ENCODE measurements at regions not wholly inside any gene's neighbourhood (a gene's known extent, or its start where the extent isn't known, plus 50 kb on each side); places are given as distances from the start of the nearest gene placed in this dataset.
A peak's percentile ranks its signal among the peaks of the same experiment; 100 is the strongest.
"Not testable (repeated sequence)": the region's sequence is repeated elsewhere in the genome, so short reads cannot be mapped to it uniquely, and the experiment has no call there.

DNA sequence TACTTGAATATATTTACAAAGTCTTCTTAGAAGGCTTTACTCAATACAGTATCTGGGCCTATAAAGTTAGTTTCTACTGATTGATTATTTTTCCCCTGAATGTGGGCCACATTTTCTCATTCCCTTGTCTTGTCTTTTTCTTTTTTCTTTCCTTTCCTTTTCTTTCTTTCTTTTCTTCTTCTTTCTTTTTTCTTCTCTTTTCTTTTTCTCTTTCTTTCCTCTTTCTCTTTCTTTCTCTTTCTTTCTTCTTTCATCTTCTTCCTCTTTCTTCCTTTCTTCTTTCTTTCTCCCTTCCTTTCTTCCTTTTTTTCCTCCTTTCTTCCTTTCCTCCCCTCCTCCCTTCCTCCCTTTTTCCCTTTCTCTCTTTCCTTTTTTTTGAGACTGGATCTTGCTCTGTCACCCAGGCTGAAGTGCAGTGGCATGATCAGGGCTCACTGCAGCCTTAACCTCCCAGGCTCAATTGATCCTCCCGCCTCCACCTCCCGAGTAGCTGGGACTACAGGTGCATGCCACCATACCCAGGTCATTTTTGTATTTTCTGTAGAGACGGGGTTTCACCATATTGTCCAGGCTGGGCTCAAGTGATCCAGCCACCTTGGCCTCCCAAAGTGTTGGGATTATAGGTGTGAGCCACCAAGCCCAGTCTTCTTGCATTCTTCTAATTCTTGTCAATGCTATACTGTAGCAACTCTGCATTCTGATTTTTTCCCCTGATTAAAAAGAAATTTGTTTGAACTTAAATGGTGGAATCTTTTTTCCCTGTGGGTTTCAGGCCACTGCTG is 133.1 kb upstream of the FBXO11 start:
- DNase-seq = no peak
- intact Hi-C loops (cut with DNase I) = no loop called here

DNA sequence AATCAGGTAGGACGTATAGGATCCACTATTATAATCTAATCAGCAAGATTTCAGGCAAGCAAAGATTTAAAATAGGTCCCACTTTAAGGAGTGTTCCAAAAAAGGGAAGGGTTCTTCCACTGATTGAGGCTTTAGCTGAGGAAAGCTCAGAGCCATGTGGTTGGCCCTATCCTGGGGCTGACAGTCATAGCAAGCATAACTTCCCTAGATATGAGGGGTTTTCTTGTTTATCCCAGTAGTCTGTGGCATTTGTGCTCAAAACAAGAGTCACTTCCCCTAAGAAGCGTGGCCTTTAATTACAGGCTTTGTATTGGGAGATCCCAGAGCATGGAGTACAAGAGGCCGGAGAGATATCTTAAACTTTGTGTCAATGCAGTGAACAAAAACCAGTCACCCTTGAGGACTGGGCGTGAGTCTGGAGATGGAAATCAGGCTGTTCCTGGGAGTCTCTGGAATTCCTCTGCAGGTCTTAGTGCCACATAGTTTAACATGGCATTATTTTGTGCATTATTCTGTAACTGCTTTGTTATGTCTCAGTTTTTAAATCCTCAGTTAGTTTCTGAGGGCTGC is 136.9 kb upstream of the FBXO11 start:
- intact Hi-C loops (cut with DNase I) = no loop called here
- DNase-seq = no peak

DNA sequence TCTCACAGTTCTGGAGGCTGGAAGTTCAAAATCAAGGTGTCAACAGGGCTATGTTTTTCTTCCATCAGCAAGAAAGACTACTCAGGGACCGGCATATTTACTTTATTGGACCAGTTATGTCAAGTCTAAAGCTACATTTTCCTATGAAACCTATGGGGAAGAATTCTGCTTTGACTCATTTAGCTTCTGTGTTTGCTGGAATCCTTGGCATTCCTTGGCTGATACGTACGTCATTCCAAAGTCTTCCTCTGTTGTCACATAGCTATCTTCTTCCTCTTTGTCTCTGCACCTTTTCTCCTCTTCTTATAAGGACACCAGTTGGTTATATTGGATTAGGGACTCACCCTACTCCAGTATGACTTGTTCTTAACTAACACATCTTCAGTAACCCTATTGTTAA is 137.4 kb upstream of the FBXO11 start:
- intact Hi-C loops (cut with DNase I) = no loop called here
- no peak for DNase-seq

DNA sequence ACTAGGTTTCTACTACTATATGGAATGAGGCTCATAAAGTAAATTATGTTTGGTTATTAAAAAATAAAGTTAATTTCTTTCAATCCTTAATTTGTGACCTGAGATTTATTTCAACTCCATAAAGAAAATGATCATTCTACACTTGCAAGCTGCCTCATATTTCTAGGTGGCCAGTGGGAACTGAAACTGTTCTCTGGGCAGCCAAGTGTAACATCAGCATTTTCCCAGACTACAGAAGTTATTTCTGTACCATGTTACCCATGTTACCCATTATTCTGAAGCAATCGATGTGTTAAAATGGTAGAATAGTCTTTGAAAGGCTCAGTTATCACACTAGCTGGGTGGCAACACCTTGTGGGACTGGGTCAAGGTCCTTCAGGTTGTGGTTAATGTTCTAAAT is 139.3 kb upstream of the FBXO11 start:
- intact Hi-C loops (cut with DNase I) = no loop called here
- peak in 3 of 42 donors; percentile 1 to 7 (median 4) for DNase-seq

DNA sequence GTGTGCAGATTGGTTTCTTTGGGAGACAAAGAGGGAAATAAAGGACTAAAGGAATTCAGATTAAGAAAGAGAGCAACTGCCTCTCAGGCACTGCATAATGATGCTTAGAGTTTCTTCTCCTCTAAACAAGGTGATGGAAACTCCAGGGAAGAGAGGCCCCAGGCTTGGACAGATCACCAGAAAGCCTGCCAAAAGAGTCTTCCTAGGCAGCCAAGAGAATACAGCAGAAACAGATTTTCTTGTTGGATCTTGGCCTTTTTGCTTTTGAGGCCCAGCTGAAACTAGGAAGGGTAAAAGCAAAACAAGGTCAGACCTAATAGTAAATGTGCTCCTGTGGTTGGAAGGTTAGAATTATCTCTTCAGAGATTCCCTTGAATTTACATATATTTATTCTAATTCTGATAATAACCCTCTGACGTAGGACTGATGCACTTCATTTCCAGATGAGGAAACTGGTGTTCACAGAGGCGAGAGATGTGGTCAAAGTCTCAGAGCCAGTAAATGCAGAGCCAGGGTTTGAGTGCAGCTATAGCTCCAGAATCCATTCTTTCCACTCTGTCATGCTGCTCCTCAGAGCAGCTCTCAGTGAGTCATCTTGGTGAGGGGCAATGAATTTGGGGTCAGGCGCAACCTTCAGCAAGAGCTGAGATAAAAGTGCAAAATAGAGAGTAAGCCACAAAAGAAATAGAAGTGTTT is 142.3 kb upstream of the FBXO11 start:
- no peak for DNase-seq
- intact Hi-C loops (cut with DNase I) = no loop called here

DNA sequence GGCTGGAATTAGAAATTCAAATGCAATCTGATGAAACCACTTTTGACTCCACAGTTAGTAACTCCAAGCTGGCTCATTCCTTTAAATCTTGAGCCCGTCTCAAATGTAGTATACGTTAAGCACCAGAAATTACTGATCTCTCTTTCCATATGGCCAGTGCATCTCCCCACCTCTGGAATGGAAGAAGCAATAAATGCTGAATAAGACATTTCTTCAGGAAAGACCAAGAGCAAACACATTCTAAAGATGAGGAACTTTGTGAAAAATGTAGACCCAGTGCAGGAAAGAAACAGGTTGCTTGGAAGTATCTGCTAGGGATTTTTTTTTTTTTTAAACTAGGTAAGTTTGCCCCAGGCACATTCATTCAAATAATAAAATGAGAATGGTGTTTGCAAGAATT is 143.1 kb upstream of the FBXO11 start:
- DNase-seq = no peak
- intact Hi-C loops (cut with DNase I) = no loop called here

DNA sequence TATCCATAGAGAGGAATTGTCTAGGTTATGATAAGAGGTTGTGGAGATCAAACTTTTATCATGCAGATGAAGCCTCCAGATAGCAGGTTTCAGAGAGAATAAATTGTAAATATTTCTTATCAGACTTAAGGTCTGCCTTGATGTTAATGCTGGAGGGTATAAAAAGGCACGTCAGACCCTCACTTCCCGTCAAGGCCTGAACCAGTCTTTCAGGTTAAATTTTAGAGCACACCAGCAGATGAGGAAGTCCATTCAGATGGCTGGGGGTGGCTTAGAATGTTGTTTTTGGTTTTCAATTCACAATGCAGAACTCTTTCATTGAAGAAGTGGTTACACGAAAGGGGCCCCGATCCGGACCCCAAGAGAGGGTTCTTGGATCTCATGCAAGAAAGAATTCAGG is 144.4 kb upstream of the FBXO11 start:
- no peak for DNase-seq

DNA sequence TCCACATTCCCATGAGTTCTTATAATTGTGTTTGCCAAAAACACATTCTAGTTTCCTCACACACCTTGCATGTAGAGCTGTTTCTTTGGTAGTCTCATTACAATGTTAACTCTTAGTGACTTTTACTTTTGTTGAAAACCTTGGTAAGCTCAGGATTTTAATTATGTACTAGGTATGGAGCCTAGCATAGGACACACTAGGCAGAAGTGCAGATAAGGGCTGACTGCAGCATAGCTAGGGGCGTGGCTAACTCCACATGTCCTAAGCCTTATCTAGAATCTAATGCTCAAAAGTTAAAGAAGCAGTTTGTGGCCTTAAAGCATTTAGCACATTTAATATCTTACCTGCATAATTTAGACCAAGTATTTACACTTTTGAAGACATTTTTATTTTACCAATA is 153.7 kb upstream of the FBXO11 start:
- intact Hi-C loops (cut with DNase I) = no loop called here
- no peak for DNase-seq

More for the DNA sequence above, 144.4 kb upstream of the FBXO11 start:
- intact Hi-C loops (cut with DNase I) = no loop called here

DNA sequence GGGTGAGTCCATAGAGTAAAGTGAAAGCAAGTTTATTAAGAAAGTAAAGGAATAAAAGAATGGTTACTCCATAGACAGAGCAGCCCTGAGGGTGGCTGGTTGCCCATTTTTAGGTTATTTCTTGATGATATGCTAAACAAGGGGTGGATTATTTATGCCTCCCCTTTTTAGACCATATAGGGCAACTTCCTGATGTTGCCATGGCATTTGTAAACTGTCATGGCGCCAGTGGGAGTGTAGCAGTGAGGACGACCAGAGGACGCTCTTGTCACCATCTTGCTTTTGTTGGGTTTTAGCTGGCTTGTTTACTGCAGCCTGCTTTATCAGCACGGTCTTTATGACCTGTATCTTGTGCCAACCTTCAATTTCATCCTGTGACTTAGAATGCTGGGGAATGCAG is 155.4 kb upstream of the FBXO11 start:
- intact Hi-C loops (cut with DNase I); DNase-seq: not testable (repeated sequence)

DNA sequence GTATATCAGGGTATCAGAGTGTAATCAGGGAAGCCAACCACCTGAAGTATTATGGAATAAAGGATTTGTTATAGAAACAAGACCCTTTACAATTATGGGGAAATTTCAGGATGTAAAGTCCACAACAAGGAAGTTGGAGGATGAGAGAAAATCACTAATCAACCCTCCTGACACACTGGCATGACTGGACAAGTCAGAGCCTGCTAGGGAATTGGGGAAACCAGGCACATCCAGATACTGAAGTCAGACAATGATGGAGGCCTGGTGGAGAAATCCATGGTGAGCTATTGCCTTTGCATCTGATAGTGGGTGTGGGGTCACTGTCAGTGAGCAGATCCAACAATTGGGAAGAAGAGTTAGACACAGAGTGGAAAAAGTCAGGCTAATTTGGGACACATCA is 158.8 kb upstream of the FBXO11 start:
- DNase-seq = no peak
- intact Hi-C loops (cut with DNase I) = no loop called here

DNA sequence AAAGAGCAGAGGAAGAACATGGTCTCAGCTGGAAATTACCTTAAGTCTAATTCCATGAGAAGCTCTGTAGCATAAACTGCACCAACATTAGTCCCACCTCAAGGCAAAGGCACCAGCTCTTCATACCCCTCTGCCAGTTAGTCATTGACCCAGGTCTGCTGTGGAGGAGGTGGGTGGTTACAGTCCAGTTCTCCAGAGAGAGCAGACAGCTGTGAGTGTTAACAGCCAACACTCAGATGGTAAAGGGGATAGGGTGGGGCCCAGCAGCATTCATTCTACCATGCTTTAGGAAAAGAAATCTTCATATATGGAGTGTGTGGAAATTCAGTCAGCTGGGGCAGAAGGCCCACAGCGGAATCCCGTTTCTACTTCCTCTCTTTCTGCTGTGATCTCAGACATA is 159.7 kb upstream of the FBXO11 start:
- DNase-seq = no peak
- intact Hi-C loops (cut with DNase I) = no loop called here

DNA sequence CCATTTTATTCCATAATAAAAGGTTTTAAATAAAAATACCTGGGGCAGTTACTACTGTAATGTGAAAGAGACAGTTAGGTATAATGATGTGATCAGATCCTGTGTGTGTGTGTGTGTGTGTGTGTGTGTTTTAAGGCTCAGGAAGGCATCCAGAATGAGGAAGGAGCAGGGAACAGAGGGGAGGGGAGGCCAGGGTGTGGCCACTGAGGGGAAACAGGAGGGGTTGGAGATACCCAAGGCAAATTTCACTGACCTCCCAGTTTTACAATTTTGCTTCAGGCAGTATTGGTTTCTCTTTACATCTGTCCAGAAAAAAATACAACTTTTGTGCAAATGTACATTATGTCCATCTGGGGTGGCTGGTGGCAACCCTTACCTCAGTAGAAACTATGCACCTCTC is 163.5 kb upstream of the FBXO11 start:
- intact Hi-C loops (cut with DNase I) = no loop called here
- DNase-seq = no peak

DNA sequence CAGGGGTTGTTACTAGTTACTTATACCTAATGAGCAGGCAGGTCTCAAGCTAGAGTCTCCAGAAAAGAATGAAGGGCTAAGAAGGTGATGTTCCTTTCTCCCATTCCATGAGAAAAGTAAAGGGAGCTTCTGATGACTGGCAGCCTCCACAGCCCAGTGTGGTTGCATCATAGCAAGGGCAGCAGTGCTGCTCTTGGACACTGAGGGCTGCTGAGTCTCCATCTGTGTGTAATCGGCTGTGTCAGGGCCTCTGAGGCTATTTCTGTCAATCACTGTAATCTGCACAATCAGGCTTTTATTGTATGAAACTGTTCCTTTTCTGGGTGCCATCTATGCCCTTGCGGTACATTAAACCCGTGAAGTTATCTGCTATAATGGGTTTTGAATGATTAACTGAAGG is 164.1 kb upstream of the FBXO11 start:
- DNase-seq = peak in 14 of 42 donors; percentile 5 to 49 (median 18)
- intact Hi-C loops (cut with DNase I) = no loop called here

DNA sequence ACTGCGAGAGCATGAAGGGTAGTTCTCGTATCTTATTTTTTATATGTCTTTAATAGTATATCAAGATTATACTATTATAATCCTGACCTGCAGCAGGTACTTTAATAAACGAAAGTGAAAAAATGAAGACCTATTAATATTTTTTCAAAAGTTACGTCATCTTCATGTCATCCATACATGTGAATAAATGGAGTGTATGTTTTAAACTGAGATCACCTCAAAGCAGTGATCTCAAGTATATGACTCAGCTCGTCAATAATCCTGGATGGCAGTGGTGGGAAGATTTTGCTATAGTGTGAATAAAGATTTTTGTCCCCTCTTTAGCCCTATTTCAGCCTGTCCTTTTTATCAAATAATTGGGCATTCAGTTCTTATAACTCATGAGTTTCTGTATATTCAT is 166.3 kb upstream of the FBXO11 start:
- intact Hi-C loops (cut with DNase I) = no loop called here
- no peak for DNase-seq

DNA sequence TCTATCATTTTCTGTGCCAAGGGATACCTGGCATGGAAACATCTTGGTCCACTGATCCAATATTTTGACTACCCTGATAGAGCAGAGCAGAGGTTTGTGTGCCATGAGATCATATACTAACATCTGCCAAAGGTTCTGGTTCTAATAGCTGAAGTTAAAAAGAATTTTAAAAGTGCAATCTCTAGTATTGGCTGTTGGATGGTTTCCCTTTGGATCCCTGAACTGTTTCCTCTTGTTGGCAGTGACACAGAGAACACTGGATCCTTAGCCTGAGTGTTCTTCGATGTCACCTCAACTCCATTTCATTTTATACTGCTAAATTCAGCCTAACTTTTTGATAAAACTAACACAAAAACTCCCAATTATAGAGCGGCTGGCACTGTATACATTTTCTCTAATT is 169.3 kb upstream of the FBXO11 start:
- intact Hi-C loops (cut with DNase I) = no loop called here

DNA sequence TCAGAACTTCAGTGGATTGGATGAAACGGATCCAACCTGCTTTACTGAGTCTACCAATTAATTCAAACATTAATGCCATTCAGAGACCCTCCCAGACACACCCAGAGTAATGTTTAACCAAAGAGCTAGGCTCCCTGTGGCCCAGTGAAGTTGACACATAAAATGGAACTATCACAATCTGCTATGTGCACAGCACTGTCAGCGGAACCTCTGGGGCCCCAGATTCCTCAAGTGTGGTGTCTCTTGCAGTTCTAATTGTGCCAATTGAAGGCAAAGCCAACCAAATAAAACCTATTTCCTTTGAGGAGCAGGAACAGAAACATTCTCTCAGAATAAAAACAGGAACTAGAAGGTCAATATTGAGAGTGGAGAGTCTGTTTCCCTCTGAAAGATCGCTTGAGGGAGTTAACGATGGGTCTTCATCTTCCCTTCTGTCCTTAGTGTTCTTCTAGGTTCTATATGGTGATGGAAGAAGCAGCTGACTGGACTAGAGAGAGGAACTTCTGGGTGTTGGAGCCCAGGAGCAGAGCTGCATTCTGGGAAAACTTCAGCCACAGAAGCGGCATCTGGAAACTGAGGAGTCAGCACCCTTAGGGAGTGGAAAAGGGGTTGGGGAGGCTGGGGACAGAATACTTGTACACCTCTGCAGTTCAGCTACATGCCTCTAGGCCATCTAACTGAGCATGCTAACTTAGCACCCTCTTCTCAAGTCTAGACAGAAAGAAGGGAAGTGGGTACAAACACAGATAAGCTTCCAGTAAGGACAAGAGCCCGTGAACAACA is 174.4 kb upstream of the FBXO11 start:
- peak in 19 of 42 donors; percentile 6 to 47 (median 19) for DNase-seq
- intact Hi-C loops (cut with DNase I) = no loop called here

More for the DNA sequence above, 169.3 kb upstream of the FBXO11 start:
- no peak for DNase-seq

DNA sequence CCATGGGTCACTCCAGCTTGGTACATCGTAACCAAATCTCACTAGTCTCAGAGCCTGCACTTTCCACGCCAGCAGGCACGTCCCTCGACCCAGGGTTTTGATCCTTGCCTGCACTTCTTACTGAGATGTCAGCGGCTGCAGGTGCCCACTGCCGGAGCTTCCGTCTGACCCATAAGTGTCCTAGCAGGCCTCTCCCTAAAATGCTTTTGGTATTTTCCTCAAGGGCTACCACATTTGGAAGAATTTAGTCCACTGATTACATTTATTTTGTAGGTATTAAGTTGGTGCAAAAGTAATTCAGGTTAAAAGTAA is 175.0 kb upstream of the FBXO11 start:
- intact Hi-C loops (cut with DNase I) = no loop called here

DNA sequence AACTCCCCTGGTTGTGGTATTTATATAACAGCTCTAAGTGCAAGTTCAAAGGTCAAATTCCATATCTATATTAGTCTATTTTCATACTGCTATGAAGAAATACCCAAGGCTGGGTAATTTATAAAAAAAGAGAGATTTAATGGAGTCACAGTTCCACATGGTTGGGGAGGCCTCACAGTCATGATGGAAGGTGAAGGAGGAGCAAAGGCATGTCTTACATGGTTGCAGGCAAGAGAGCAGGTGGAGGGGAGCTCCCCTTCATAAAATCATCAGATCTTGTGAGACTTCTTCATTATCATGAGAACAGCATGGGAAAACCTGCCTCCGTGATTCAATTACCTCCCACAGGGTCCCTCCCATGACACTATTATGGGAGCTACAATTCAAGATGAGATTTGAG is 179.6 kb upstream of the FBXO11 start:
- DNase-seq = no peak
- intact Hi-C loops (cut with DNase I) = no loop called here

More for the DNA sequence above, 175.0 kb upstream of the FBXO11 start:
- no peak for DNase-seq

DNA sequence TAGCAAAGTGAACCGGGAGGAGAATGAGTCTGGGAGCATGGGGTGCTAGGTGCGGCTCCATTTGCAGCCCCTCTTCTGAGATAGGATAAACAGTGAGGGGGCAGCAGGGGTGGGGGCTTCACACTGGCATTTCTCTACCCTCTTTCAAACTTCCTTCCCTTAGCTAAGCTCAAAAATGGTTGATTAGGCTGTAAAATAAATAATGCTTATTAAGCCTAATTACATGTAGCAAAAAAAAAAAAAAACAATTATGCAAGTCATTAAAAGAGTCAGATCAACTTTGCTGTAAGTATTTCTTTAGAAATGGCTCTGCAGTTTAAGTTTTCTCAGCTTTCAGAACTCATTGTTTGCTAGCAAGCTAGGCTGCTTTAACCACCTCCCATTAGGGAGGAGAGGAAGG is 182.7 kb upstream of the FBXO11 start:
- DNase-seq = no peak
- intact Hi-C loops (cut with DNase I) = no loop called here

DNA sequence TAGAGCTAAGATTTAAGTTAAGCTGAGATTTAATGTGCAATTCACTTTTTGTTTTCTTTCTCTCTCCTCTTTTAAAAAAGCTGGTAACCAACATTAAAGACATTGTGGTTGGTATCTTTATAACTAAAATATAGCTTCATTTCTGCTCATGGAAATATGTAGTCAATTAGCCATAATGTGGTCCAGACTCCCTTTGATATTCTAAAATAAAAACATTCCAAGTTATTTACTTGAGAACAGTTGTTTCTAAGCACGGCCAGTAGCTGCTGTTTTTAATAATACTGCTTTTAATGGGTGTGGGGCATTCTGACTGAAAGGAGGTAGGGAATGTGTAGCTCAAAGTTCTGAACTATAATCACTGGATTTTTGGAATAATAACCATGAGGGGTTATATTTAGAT is 183.3 kb upstream of the FBXO11 start:
- intact Hi-C loops (cut with DNase I) = no loop called here

More for the DNA sequence above, 183.3 kb upstream of the FBXO11 start:
- no peak for DNase-seq
